ENCODE measurements at regions not wholly inside any gene's neighbourhood (a gene's known extent, or its start where the extent isn't known, plus 50 kb on each side); places are given as distances from the start of the nearest gene placed in this dataset.
"Not testable (repeated sequence)": the region's sequence is repeated elsewhere in the genome, so short reads cannot be mapped to it uniquely, and the experiment has no call there.

DNA sequence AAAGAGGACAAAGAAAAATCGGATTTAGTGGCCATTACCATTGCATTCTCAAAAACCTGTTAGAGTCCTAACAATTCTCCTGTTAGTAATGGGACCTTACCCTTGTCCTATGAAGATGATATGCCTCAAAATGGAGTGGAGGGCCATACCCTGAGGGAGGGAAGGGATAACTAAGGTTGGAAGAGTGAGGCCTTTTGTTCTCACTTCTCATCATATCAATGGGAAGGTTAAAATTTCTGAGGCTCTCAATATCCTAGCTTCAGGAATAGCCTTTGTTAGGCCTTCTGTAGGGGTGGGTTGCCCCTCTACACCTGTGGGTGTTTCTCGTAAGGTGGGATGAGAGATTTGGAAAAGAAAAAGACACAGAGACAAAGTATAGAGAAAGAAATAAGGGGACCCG is 109.4 kb upstream of the SGIP1 start:
- FAIRE-seq; DNase-seq (ENCODE audit: extremely low spot score, insufficient read length, low read depth): not testable (repeated sequence)

DNA sequence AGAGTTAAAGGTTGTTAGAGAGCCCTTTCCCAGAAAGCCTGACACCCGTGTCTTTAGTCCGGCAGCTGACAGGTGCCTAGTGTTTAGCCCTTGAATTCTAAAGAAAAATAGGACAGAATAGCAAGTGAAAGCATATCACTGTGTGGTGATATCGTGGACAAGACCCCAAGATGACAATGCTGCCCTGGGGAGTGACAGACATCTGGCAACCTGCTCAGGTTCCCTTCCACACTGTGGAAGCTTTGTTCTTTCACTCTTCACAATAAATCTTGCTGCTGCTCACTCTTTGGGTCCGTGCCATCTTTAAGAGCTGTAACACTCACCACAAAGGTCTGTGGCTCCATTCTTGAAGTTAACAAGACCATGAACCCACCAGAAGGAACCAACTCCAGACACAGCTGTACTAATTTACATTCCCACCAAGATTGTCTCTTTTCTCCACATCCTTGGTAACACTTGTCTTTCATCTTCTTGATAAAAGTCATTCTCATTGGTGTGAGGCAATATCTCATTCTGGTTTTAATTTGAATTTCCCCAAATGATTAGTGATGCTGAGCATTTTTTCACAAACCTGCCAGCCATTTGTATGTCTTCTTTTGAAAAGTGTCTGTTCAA is 107.6 kb upstream of the SGIP1 start:
- FAIRE-seq, result no peak
- DNase-seq (ENCODE audit: extremely low spot score, insufficient read length, low read depth), result no peak

DNA sequence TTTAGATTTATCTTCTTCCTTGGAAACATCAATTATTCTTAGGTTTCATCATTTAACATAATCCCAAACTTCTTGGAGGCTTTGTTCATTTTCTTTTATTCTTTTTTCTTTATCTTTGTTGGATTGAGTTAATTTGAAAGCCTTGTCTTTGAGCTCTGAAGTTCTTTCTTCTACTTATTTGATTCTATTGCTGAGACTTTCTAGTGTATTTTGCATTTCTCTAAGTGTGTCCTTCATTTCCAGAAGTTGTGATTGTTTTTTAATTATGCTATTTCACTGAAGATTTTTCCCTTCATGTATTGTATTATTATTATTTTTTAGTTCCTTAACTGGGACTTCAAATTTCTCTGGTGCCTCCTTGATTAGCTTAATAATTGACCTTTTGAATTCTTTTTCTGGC is 103.1 kb upstream of the SGIP1 start:
- not testable (repeated sequence) for DNase-seq (ENCODE audit: extremely low spot score, insufficient read length, low read depth); FAIRE-seq

DNA sequence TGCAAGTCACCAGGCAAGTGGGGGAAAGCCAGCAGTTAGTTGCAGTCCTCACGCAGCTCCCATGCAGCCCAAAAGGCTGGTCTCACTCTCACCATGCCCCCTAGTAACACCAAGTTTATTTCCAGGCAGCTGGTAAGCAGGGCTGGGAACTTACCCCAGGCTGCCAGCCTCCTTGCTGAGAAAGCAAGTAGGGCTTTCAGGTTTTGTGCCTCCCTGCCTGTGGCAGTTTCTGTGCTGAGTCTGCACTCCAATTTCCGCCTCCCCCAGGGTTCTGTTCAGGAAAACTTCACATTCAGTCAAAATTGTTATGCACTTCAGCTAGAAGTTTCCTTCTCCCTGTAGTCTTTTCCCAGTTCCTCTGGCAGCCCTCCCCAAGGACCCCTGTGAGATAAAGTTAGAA is 102.0 kb upstream of the SGIP1 start:
- FAIRE-seq, result no peak
- no peak for DNase-seq (ENCODE audit: extremely low spot score, insufficient read length, low read depth)

DNA sequence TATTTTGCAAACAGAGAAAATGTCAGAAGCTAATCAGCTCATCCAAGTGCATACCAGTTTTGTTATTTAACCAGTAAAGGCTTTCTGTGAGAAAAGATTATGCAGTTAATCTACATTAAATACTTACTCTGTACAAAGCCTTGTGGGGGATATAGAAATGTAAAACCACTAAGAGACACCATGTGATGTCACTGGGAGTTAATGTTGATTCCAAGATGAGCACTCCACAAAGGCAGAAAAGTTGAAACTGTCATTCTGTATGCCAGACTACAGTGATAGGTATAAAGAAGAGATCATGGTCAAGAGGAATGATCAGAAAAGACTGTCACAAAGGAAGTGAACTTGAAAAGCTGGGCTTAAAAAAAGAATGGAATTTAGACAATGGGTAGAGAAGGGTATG is 100.3 kb upstream of the SGIP1 start:
- DNase-seq (ENCODE audit: extremely low spot score, insufficient read length, low read depth), result no peak
- FAIRE-seq, result no peak

DNA sequence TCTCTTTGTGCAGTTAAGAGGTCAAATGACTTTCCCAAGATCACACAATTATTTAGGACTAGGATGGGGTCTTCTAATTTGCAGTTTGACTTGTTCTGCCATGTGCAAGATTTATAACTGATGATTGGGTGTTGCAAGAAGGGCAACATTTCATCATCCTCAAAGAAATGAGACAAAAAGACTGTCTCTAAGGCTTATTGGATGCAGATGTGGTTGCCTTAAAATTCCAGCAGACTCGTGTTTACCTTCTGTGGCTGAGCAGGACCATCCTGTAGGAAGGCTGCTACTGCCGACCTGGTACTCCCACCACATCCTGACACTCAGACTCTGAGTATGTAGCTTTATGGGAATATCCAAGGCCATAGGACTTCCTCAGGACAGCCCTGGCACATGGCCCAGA is 99.9 kb upstream of the SGIP1 start:
- FAIRE-seq, result peak; percentile 26
- no peak for DNase-seq (ENCODE audit: extremely low spot score, insufficient read length, low read depth)

DNA sequence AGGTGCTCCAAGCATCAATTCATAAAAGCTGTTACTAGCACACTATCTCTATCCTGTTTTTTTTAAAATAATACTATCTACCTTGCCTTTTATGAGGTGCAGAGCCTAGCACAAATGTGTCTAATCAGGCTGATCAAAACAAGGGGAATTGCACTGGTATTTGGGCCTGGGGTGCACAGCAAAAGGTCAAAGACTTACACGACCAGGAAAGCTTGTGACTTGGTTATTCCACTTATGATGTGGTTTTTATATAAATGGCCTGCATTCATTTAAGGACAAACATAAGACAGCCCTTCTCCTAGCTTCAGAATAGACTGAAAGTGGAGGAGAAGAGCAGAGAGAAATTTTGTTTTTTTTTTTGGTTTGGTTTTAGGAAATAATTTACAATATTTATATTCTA is 98.4 kb upstream of the SGIP1 start:
- DNase-seq (ENCODE audit: extremely low spot score, insufficient read length, low read depth) (no peak), FAIRE-seq (no peak)

DNA sequence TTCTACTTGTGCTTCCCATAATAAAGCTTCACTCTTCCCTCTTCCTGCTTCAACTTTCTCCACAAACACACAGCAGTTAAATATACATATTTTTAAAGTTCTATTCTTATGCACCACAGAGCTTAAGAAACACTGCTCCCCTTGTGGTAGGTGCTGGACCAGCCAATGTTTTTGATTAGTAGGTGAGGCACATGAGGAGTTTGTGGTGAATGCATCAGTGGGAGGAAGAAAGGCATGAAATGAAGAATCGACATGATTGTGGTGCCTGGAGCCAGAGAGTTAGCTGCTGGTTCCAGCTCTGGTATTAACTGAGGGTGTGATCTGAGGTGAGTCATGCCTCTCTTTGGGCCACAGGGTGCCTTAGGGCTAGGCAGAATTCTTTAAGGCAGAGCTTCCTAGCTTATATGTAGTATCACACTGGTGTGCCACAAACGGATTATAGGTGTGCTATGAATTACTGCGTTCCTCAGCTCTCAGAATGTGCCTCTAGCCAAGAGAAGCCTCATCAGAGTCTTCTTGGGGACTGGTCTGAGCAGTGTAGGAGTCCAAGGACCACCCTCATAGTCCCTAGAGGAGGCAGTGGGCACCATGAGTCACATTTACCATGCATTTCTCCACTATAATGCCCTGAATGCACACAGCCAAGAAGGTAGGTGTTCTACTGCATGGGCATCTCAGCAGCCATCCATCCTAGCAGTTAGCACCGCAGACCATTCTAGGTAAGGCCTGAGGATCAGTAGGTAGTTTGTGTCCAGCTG is 97.4 kb upstream of the SGIP1 start:
- no peak for DNase-seq (ENCODE audit: extremely low spot score, insufficient read length, low read depth)
- FAIRE-seq, result peak; percentile 89

DNA sequence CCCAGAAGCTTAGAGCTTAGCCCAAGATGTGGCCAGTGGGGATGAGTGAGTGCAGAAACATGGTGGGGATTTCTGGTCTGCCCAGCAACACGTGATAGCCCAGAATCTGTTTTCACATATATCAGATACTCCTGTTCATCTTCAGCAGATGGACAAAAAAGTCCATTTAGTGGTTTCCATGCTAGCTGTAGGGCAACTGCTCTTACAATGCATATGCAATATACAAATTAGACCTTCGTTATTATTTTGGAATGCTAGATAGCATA is 96.9 kb upstream of the SGIP1 start:
- no peak for FAIRE-seq

DNA sequence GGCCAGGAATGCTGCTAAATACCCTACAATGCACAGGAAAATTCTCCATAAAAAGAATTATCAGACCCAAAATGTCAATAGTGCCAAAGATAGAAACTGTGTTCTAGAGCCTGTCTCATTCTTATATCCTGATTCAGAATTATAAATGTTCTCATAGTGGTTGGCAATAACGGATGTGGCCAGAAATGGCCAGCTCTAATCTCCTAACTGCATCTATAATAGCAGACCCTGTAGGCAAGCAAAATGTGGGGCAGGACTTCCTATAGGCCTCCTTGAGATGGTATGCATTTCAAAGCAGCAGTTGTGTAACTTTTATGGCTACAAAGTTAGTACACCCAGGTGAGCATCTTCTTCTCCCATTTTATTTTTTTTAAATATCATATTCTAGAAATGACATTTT is 95.9 kb upstream of the SGIP1 start:
- DNase-seq (ENCODE audit: extremely low spot score, insufficient read length, low read depth) (no peak), FAIRE-seq (no peak)

More for the DNA sequence above, 96.9 kb upstream of the SGIP1 start:
- no peak for DNase-seq (ENCODE audit: extremely low spot score, insufficient read length, low read depth)

DNA sequence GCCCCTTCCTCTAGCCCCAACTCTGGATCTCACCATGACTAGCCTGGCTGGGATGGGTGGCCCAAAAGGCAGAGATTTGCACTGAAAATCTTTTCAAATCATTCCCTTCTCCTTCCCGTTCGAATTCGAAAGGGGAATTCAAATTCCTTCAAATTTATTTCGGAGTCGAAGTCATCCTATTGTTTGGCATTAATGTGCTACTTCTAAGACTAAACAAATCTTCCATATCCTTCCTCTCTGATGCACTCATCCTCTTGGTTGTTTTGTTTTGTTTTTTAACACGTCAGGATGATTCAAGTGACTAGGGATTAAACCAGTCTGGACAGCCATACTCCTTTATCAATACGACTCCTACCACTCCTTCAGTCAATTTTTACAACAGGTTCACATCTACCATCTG is 95.5 kb upstream of the SGIP1 start:
- FAIRE-seq (no peak), DNase-seq (ENCODE audit: extremely low spot score, insufficient read length, low read depth) (no peak)

DNA sequence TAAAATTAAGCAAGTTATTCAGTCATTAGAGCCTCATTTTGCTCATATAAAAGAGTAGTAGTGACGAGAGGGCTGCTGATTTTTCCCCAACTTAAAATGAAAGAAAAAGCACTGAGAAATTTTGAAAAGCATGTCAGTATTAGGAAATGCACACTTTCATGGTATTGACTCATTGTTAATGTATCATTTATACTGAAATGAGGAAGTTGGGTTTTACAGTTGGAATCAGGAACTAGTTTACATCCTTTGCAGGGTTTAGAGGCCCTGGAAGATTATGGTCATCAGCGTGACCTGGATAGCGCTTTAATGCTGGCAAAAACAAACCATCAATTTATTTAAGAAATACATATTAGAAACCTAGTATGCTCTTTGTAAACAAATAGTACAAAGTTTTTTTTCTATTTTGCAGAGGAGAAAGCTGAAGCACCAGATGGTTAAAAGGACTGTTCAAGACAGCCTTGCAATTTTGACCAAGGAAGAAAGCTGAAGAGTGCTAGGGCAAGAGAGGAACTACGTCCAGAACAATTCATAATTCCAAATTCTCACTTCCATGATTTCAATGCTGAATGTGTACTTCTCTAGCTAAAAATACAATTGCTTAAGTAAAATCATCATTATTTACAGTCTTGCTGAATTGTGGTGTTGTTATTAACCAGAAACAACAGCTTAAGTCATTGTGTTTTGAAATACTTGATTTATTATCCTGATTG is 94.8 kb upstream of the SGIP1 start:
- DNase-seq (ENCODE audit: extremely low spot score, insufficient read length, low read depth), result no peak
- peak; percentile 89 for FAIRE-seq

DNA sequence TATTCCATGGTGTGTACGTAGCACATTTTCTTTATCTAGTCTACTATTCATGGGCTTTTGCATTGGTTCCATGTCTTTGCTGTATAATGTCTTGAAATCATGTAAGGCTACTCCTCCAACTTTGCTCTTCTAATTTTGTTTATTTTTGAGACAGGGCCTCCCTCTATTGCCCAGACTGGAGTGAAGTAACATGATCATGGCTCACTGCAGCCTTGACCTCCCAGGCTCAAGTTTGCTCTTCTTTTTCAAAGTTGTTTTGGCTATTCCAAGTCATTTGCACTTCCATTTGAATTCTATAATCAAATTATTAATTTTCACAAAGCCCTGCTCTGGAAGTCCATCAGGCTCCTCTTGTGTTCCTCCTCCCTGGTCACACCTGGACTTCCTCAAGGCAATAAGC is 90.2 kb upstream of the SGIP1 start:
- peak; percentile 62 for FAIRE-seq

DNA sequence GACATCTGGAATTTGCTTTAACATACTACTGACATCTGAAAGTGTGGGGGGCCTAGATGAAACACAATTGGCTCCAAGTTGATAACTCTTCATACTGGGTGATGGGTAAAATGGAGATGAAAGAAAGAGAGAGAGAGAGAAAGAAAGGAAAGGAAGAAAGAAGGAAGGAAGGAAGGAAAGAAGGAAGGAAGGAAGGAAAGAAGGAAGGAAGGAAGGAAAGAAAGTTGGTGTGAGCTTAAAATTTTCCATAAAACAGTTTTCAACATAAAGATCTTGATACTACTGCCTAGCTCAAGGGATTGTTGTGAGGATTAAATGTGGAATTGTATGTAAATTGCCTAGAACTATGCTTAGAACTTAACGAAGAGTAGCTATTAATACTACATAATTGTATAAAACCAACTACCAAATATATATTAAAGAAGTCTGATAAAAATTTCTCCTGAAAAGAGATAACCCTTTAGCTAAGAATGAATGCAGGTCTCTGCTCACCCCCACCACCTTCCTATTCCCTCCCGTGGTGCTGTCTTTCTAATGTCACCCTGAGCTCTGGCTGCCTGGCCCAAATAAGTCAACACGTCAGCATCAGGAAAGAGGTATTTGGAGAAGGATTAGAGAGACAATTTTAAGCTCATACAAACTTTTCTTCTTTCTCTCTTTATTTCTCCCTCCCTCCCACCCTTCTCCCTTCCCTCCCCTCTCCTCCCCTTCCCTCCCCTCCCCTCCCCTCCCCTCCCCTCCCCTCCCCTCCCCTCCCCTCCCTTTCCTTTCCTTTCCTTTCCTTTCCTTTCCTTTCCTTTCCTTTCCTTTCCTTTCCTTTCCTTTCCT is 89.3 kb upstream of the SGIP1 start:
- FAIRE-seq, result peak; percentile 63
- DNase-seq (ENCODE audit: extremely low spot score, insufficient read length, low read depth), result no peak

More for the DNA sequence above, 90.2 kb upstream of the SGIP1 start:
- no peak for DNase-seq (ENCODE audit: extremely low spot score, insufficient read length, low read depth)

DNA sequence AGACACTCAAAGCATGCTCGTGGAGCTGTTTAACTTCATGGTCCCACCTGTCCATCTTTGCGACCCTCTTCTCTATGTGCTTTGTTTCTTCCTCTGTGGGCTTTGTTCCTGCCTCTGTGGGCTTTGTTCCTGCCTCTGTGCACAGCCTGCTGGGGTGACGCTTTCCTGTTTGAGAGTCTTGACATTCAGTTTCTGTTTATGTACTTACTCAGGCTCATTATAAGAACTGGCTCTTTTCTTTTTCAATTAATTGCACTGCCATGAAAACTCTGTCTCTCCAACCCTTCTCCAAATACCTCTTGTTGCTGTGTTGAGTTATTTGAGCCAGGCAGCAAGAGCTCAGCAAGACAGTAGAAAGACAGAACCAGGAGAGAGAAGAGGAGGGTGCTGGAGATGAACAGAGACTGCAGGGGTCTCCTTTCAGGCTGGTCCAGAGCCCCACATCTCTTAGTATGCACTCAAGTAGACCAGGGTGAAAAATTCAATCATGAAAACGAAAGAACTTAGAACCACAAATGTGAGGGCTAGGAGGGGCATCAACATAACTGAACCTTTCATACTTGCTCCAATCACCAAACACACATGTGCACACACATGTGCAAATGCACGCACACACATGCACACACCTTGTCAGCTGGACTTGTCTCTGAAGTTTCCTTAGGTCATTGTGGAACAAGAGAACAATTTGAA is 88.3 kb upstream of the SGIP1 start:
- FAIRE-seq, result peak; percentile 96
- no peak for DNase-seq (ENCODE audit: extremely low spot score, insufficient read length, low read depth)

DNA sequence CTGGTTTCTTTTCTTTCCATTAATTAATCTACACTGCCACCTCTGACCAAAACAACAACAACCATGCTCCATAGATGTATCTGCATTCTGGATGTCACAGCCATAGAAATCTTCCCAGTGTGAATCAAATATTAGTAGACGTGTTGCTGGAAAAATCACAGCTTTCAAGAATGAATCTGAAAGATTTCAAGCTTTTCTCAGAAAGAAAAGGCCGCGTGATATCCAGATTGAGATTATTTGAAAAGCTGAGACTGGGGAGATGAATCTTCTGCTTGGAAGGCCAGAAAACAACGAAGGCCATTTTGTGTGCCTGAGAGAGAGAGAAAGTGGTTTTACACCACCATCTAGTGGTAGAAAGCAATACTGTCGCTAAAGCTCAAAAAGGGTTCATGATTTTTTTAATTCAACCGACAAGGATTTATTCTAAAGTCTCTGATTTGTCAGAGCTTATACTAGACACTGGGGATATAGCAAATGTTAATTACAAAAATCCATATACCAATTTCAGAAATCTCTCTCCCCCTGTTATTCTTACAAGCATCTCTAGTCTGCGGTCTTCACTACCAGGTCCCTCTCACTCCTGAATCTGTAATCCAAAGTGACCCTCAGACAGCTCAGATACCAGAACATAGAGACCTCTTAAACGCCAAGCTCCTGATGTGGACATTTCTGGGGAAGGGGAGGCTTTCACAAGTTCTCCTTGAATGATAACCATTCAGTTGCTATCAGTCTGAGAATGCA is 87.5 kb upstream of the SGIP1 start:
- FAIRE-seq (no peak), DNase-seq (ENCODE audit: extremely low spot score, insufficient read length, low read depth) (peak; percentile 39)

DNA sequence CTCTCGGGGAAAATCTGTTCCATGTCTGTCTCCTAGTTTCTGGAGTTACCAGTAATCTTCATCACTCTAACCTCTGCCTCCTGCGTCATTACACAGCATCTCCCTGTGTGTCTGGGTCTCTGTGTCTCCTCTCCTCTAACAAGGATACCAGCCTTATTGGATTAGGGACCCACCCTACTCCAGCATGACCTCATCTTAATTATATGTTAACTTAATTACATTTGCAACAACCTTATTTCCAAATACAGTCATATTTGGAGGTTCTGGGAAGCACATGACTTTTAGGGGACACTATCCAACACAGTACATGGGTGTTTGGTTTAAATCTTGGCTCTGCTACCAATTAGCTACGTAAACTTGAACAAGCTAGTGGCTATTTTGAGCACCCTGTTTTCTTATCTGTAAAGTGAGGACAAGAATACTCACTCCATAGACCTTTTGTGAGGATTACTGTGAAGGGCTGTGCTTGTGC is 83.9 kb upstream of the SGIP1 start:
- no peak for DNase-seq (ENCODE audit: extremely low spot score, insufficient read length, low read depth)
- no peak for FAIRE-seq

DNA sequence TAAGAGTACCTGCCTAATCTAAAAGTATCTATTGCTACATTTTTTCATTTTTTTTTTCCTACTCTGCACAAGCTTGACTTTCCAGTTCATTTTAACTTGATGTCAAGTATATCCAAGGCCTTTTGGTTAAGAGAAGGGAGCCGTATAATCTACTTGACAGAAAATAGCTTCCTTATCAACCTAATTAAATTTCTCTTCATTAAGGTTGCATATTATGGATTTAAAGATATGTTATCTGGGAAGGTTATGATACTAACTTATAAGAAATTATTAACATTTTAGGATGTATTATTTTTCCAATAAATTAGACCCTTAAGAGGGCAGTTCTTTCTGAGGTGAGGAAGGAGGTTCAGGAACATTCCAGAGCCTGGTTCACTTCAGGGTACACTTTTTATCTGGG is 83.1 kb upstream of the SGIP1 start:
- FAIRE-seq (no peak), DNase-seq (ENCODE audit: extremely low spot score, insufficient read length, low read depth) (no peak)

DNA sequence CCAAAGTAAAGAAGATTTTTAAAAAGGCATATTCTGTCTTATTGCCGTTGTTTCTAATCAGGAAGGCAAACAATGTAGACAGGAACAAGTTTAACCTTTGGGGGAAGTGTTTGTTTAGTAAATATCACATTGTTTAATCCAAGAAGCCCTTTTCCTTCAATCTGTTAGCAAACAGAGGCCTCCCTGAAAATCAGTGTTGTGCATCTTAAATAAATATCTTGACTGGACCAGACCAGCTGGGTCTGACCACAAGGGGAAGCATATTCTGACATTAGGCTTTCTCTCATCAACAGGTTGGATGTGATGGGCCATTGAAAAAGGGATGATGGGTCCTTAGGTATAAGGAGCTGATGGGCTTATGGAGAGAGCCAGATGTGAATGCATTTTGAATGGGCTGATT is 81.8 kb upstream of the SGIP1 start:
- FAIRE-seq (no peak), DNase-seq (ENCODE audit: extremely low spot score, insufficient read length, low read depth) (no peak)
